ENCODE measurements at regions not wholly inside any gene's neighbourhood (a gene's known extent, or its start where the extent isn't known, plus 50 kb on each side); places are given as distances from the start of the nearest gene placed in this dataset.

- no peak for ATAC-seq
- ChIA-PET CTCF (no interaction called here), POLR2A (no interaction called here)
- DNase-seq = no peak
- H3K36me3 Mint-ChIP-seq (ENCODE audit: low read depth) = no peaks in the 10 kb centered on the region
- no peak overlapping the region for H3K4me3 Mint-ChIP-seq
- H3K27me3 Mint-ChIP-seq = no peaks in the 10 kb centered on the region
- H3K4me1 Mint-ChIP-seq = no peaks in the 10 kb centered on the region
- intact Hi-C loops (cut with DNase I, micrococcal nuclease) = no loop called here
- H3K27ac Mint-ChIP-seq = no peak overlapping the region
- no peaks in the 10 kb centered on the region for H3K9me3 Mint-ChIP-seq (ENCODE audit: low read depth)
Measured at GRCh38 chr18:78789850-78790249, 189.8 kb upstream of the SALL3 start.

DNA sequence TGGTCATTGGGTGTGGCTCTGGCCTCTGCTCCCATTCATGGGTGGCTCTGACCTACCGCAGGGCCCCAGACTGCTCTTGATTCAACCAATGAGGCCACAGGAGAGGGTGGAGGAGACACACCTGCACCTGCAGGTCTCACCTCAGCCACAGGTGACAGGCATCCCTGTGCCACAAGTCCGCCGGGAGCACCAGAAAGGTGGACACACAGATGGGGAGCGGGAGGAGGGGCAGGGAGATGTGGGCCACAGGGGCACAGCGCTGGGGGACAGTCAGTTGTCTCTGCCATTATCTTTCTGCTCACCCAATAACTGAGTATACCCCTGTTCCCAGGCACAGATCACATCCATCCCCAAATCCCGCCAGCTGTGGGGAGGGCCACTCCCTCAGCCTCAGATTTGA, 189.1 kb upstream of the SALL3 start:
- ChIA-PET POLR2A (no interaction called here), CTCF (no interaction called here)
- no peak for DNase-seq
- Mint-ChIP-seq H3K4me3 (no peak overlapping the region), H3K27me3 (no peaks in the 10 kb centered on the region), H3K36me3 (ENCODE audit: low read depth) (no peaks in the 10 kb centered on the region), H3K4me1 (no peaks in the 10 kb centered on the region), H3K27ac (no peak overlapping the region), H3K9me3 (ENCODE audit: low read depth) (no peaks in the 10 kb centered on the region)
- ATAC-seq = no peak
- intact Hi-C loops (cut with DNase I, micrococcal nuclease) = no loop called here

DNA sequence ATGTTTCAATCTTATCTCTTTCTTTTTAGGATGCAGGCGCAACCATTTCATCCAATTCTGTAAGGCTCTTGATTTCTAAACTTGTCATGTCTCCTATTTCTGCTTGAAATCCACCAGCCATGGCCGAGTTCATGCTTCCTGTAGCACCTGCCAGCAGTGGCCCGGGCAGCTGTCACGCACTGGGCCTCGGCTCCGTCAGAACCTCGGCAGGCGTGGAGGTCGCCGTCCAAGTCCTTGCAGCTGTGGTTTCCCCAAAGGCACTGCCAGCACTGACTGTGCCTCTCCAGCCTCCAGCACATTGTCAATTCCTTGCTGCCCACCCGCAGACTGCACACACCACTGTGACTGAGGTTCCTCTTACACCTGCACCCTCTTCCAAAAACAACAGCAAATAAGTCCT, 188.7 kb upstream of the SALL3 start:
- Mint-ChIP-seq H3K27me3 (no peaks in the 10 kb centered on the region), H3K4me3 (no peak overlapping the region), H3K27ac (no peak overlapping the region), H3K9me3 (ENCODE audit: low read depth) (no peaks in the 10 kb centered on the region), H3K36me3 (ENCODE audit: low read depth) (no peaks in the 10 kb centered on the region), H3K4me1 (no peaks in the 10 kb centered on the region)
- intact Hi-C loops (cut with DNase I, micrococcal nuclease) = no loop called here
- ChIA-PET POLR2A (no interaction called here), CTCF (no interaction called here)
- ATAC-seq (no peak), DNase-seq (no peak)

GRCh38 chr18:78792094-78792493, 187.5 kb upstream of the SALL3 start:
- ChIA-PET POLR2A (no interaction called here), CTCF (no interaction called here)
- no peak for ATAC-seq
- no peak overlapping the region for H3K4me3 Mint-ChIP-seq
- H3K4me1 Mint-ChIP-seq = no peaks in the 10 kb centered on the region
- no peak overlapping the region for H3K27ac Mint-ChIP-seq
- no peaks in the 10 kb centered on the region for H3K9me3 Mint-ChIP-seq (ENCODE audit: low read depth)
- DNase-seq = no peak
- H3K36me3 Mint-ChIP-seq (ENCODE audit: low read depth) = no peaks in the 10 kb centered on the region
- intact Hi-C loops (cut with DNase I, micrococcal nuclease) = no loop called here
- no peaks in the 10 kb centered on the region for H3K27me3 Mint-ChIP-seq

- ChIA-PET CTCF (no interaction called here), POLR2A (no interaction called here)
- Mint-ChIP-seq H3K9me3 (ENCODE audit: low read depth) (no peaks in the 10 kb centered on the region), H3K36me3 (ENCODE audit: low read depth) (no peaks in the 10 kb centered on the region), H3K4me3 (no peak overlapping the region), H3K27me3 (no peaks in the 10 kb centered on the region), H3K4me1 (no peaks in the 10 kb centered on the region), H3K27ac (no peak overlapping the region)
- ATAC-seq (no peak), DNase-seq (no peak)
- intact Hi-C loops (cut with DNase I, micrococcal nuclease) = no loop called here
Measured at GRCh38 chr18:78792736-78793135, 186.9 kb upstream of the SALL3 start.

DNA sequence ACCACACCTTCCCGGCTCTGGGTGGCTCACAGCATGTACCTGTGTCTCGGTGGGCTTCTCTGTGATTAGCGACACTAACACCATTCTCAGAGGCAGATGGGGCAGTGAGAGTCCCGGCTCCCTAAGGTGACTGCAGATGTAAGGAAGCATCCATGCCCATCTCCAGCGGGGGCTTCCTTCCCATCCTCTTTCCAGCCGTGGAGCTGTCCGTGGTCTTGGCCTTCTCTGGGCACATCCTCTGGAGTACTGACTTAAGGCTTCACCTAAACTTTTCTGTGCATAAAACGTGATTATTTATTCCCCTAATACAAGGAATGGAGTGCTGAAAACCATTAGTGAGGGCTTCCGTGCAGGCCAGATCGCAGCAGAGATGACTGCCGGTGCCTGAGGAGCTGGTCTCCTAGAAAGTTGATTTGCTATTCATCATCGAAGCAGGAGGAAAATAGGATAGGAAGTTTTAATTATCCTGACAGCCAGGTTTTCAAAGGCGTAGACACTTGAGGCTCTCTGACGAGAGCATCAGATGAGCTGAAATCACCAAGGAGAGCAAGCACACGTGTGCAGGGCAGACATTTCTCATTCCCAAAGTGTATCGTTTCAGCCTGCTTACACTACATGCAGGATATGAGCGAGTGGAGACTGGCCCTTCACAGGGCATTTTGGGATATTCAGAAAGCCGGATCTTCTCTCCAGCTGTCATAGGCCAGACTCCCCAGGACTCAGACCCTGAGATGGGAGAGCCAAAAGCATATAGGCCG, 186.1 kb upstream of the SALL3 start:
- ChIA-PET CTCF (no interaction called here), POLR2A (no interaction called here)
- Mint-ChIP-seq H3K4me3 (no peak overlapping the region), H3K4me1 (no peaks in the 10 kb centered on the region), H3K9me3 (ENCODE audit: low read depth) (no peaks in the 10 kb centered on the region), H3K27me3 (no peaks in the 10 kb centered on the region), H3K27ac (no peak overlapping the region), H3K36me3 (ENCODE audit: low read depth) (no peaks in the 10 kb centered on the region)
- no peak for DNase-seq
- intact Hi-C loops (cut with DNase I, micrococcal nuclease) = no loop called here
- no peak for ATAC-seq

GRCh38 chr18:78794071-78794430, 185.6 kb upstream of the SALL3 start:
- Mint-ChIP-seq H3K27ac (no peak overlapping the region), H3K36me3 (ENCODE audit: low read depth) (no peaks in the 10 kb centered on the region), H3K4me3 (no peak overlapping the region), H3K9me3 (ENCODE audit: low read depth) (no peaks in the 10 kb centered on the region), H3K4me1 (no peaks in the 10 kb centered on the region), H3K27me3 (no peaks in the 10 kb centered on the region)
- ChIA-PET CTCF (interaction anchor here (0.6 kb wide), 1 partner anchor 9 kb away, joined by 4 read pairs; no protein-coding TSS in a partner anchor), POLR2A (no interaction called here)
- no peak for DNase-seq
- intact Hi-C loops (cut with DNase I, micrococcal nuclease) = no loop called here
- ATAC-seq = no peak

DNA sequence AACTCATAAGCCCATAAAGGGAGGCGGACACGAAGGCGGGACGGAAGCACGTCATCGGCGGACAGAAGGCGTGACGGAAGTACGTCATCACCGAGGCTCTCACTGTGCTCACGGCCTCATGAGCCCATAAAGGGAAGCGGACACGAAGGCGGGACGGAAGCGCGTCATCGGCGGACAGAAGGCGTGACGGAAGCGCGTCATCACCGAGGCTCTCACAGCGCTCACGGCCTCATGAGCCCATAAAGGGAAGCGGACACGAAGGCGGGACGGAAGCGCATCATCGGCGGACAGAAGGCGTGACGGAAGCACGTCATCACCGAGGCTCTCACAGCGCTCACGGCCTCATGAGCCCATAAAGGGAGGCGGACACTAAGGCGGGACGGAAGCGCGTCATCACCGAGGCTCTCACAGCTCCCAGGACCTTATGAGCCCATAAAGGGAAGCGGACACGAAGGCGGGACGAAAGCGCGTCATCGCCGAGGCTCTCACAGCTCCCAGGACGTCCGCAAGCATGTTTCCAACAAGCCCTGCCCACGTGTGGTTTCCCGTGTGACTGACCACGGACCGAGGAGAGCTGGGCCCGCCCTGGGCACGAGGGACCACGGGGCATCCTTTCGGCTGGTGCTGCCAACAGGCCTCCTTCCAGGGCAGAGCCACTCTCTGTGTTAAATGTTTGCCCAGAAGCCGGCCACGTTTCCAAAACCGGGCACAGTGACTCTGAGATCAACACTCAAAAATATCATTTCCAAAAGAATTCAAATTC, 182.7 kb upstream of the SALL3 start:
- intact Hi-C loops (cut with DNase I, micrococcal nuclease) = no loop called here
- POLR2A ChIA-PET = no interaction called here
- CTCF ChIA-PET = no interaction called here
- Mint-ChIP-seq H3K4me3 (no peak overlapping the region), H3K4me1 (no peaks in the 10 kb centered on the region), H3K27me3 (peaks cover under 1% of the 10 kb centered on the region), H3K27ac (no peak overlapping the region), H3K9me3 (ENCODE audit: low read depth) (no peaks in the 10 kb centered on the region), H3K36me3 (ENCODE audit: low read depth) (no peaks in the 10 kb centered on the region)
- DNase-seq (no peak), ATAC-seq (no peak)

GRCh38 chr18:78797499-78797898, 182.1 kb upstream of the SALL3 start:
- no peaks in the 10 kb centered on the region for H3K36me3 Mint-ChIP-seq (ENCODE audit: low read depth)
- no peak overlapping the region for H3K27ac Mint-ChIP-seq
- no peak for ATAC-seq
- H3K9me3 Mint-ChIP-seq (ENCODE audit: low read depth) = no peaks in the 10 kb centered on the region
- H3K4me1 Mint-ChIP-seq = no peaks in the 10 kb centered on the region
- H3K27me3 Mint-ChIP-seq = peaks cover 2% of the 10 kb centered on the region
- intact Hi-C loops (cut with DNase I, micrococcal nuclease) = no loop called here
- no peak for DNase-seq
- H3K4me3 Mint-ChIP-seq = no peak overlapping the region
- ChIA-PET POLR2A (no interaction called here), CTCF (no interaction called here)

DNA sequence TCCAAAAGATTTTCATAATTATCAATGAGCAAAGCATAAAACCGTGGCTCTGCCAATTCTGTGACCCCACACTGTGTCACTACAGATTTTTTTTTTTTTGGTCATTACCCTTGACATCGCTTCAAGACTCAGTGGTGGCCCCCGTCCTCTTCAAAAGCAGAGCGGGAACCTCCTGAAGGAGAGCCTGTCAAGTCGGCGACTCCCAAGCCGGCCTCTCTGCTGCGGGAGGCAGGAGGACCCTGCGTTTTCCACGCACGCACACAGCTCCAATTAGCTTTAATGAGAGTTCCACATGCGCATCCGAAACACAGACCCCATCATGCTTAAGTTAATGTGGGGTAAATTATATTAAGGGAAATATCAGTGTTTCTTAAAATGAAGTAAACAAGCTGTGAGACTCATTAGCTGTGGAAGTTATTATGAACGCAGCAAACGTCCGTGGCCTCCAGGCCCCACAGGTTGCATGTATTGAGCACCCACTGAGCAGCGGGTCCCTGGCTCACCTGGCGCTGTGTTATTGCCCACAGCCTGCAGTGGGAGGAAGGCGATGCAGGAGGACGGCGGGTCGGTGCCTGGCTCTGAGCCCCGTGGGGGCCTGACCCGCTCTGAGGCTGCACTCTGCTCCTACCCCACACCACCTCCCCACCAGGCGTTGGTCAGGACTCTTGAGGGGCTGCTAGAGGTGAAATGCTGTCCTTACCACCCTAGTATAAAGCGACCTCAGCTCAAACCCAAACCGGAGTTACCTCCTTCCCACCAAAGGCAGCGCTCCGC, 181.0 kb upstream of the SALL3 start:
- no peak for DNase-seq
- POLR2A ChIA-PET = no interaction called here
- CTCF ChIA-PET = no interaction called here
- Mint-ChIP-seq H3K9me3 (ENCODE audit: low read depth) (no peaks in the 10 kb centered on the region), H3K4me1 (no peaks in the 10 kb centered on the region), H3K27ac (no peak overlapping the region), H3K4me3 (no peak overlapping the region), H3K27me3 (peaks cover 2% of the 10 kb centered on the region), H3K36me3 (ENCODE audit: low read depth) (no peaks in the 10 kb centered on the region)
- intact Hi-C loops (cut with DNase I, micrococcal nuclease) = no loop called here
- no peak for ATAC-seq

GRCh38 chr18:78799382-78800089, 180.1 kb upstream of the SALL3 start:
- no peak for DNase-seq

More at GRCh38 chr18:78799382-78800089, 180.1 kb upstream of the SALL3 start:
- intact Hi-C loops (cut with DNase I, micrococcal nuclease) = no loop called here
- Mint-ChIP-seq H3K9me3 (ENCODE audit: low read depth) (no peaks in the 10 kb centered on the region), H3K4me1 (no peaks in the 10 kb centered on the region), H3K36me3 (ENCODE audit: low read depth) (no peaks in the 10 kb centered on the region), H3K27me3 (peaks cover 2% of the 10 kb centered on the region), H3K27ac (no peak overlapping the region), H3K4me3 (no peak overlapping the region)
- ChIA-PET POLR2A (no interaction called here), CTCF (no interaction called here)
- ATAC-seq = no peak
